ENCODE measurements at regions not wholly inside any gene's neighbourhood (a gene's known extent, or its start where the extent isn't known, plus 50 kb on each side); places are given as distances from the start of the nearest gene placed in this dataset.
A peak's percentile ranks its signal among the peaks of the same experiment; 100 is the strongest.

DNA sequence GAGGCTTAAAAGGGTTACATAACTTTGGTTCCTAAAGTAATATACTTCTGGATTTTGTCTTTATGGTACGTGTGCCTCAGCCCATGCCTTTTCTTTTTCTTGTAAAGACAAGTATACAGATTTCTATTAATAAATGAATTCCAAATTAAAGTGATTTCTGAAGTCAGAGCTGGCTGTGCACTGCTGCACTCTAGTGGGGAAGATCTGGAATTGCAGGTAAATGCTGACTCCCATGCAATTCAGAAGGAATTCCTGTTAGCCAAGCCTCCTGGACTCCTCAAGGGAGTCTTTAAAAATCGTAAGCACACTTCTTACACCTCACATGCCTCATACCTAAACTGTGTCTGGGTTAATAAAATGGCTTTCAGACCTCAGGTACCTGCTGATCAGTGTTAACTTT is 118.4 kb upstream of the SLC7A1 start:
- Histone ChIP-seq H3K27ac (no peak overlapping the region), H3K27me3 (no peaks in the 10 kb centered on the region), H3K79me2 (no peaks in the 10 kb centered on the region), H3K9me2 (replicated peaks; ENCODE audit: insufficient read depth) (no peaks in the 10 kb centered on the region), H3K9me3 (ENCODE audit: low read depth) (no peaks in the 10 kb centered on the region), H2AFZ (no peak overlapping the region), H3K4me2 (no peak overlapping the region), H3K36me3 (replicated peaks; ENCODE audit: insufficient read depth, low read depth) (no peaks in the 10 kb centered on the region), H3K4me3 (no peak overlapping the region), H3K4me1 (ENCODE audit: insufficient read depth) (no peaks in the 10 kb centered on the region), H4K20me1 (ENCODE audit: insufficient read depth, poor library complexity, severe bottlenecking) (no peaks in the 10 kb centered on the region)
- no peak for DNase-seq (ENCODE audit: low spot score)
- TF ChIP-seq EZH2 (IDR thresholded peaks at IDR 0.05; ENCODE audit: borderline replicate concordance), result no peak
- TF ChIP-seq EZH2phosphoT487 (IDR thresholded peaks at IDR 0.05; ENCODE audit: low read depth, severe bottlenecking, unreplicated experiment), result no peak
- TF ChIP-seq CTCF (IDR thresholded peaks at IDR 0.05; ENCODE audit: poor library complexity), result peak; percentile 35
- 76% methylated on average over 2 of the region's 2 CpGs for WGBS (ENCODE audit: low lambda C conversion rate, missing lambda C conversion rate)

- DNase-seq (ENCODE audit: low spot score), result no peak
- Histone ChIP-seq H3K4me1 (ENCODE audit: insufficient read depth) (no peaks in the 10 kb centered on the region), H3K9me3 (ENCODE audit: low read depth) (no peaks in the 10 kb centered on the region), H3K79me2 (no peaks in the 10 kb centered on the region), H3K27ac (no peak overlapping the region), H4K20me1 (ENCODE audit: insufficient read depth, poor library complexity, severe bottlenecking) (no peaks in the 10 kb centered on the region), H2AFZ (no peak overlapping the region), H3K36me3 (replicated peaks; ENCODE audit: insufficient read depth, low read depth) (no peaks in the 10 kb centered on the region), H3K4me2 (no peak overlapping the region), H3K27me3 (no peaks in the 10 kb centered on the region), H3K4me3 (no peak overlapping the region), H3K9me2 (replicated peaks; ENCODE audit: insufficient read depth) (no peaks in the 10 kb centered on the region)
- TF ChIP-seq CTCF (IDR thresholded peaks at IDR 0.05; ENCODE audit: poor library complexity), result no peak
- no peak for TF ChIP-seq EZH2 (IDR thresholded peaks at IDR 0.05; ENCODE audit: borderline replicate concordance)
- no peak for TF ChIP-seq EZH2phosphoT487 (IDR thresholded peaks at IDR 0.05; ENCODE audit: low read depth, severe bottlenecking, unreplicated experiment)
- 79% methylated on average over 4 of the region's 4 CpGs for WGBS (ENCODE audit: low lambda C conversion rate, missing lambda C conversion rate)
These were observed 116.3 kb upstream of the SLC7A1 start for GRCh38 chr13:29711776-29712175.

GRCh38 chr13:29710511-29710910 is 115.0 kb upstream of the SLC7A1 start:
- no peaks in the 10 kb centered on the region for H4K20me1 ChIP-seq (ENCODE audit: insufficient read depth, poor library complexity, severe bottlenecking)
- no peak overlapping the region for H3K4me3 ChIP-seq
- H3K9me3 ChIP-seq (ENCODE audit: low read depth), result no peaks in the 10 kb centered on the region
- H3K4me1 ChIP-seq (ENCODE audit: insufficient read depth), result no peaks in the 10 kb centered on the region
- no peaks in the 10 kb centered on the region for H3K79me2 ChIP-seq
- no peak overlapping the region for H3K4me2 ChIP-seq
- no peaks in the 10 kb centered on the region for H3K27me3 ChIP-seq
- no peak overlapping the region for H2AFZ ChIP-seq
- H3K36me3 ChIP-seq (replicated peaks; ENCODE audit: insufficient read depth, low read depth), result no peaks in the 10 kb centered on the region
- H3K27ac ChIP-seq, result no peak overlapping the region
- no peaks in the 10 kb centered on the region for H3K9me2 ChIP-seq (replicated peaks; ENCODE audit: insufficient read depth)
- 92% methylated on average over 1 of the region's 1 CpG for WGBS (ENCODE audit: low lambda C conversion rate, missing lambda C conversion rate)
- TF ChIP-seq EZH2phosphoT487 (IDR thresholded peaks at IDR 0.05; ENCODE audit: low read depth, severe bottlenecking, unreplicated experiment), result no peak
- TF ChIP-seq CTCF (IDR thresholded peaks at IDR 0.05; ENCODE audit: poor library complexity), result no peak
- no peak for TF ChIP-seq EZH2 (IDR thresholded peaks at IDR 0.05; ENCODE audit: borderline replicate concordance)
- DNase-seq (ENCODE audit: low spot score), result no peak

Data from hepatocyte (in vitro differentiated cells).